Esophagus squamous epithelium (tissue), 5 donors: ENCODE measurements at regions not wholly inside any gene's neighbourhood (a gene's known extent, or its start where the extent isn't known, plus 50 kb on each side); places are given as distances from the start of the nearest gene placed in this dataset.
A peak's percentile ranks its signal among the peaks of the same experiment; 100 is the strongest.

Source experiments
- DNase-seq: peaks from one replicate; lab custom pipeline; 2025; lab: John Stamatoyannopoulos, UW
- H3K27ac ChIP-seq, 4 donors: fragments of 200-600 bp; sonication (generic); one replicate each; pipeline ENCODE4 v1.5.1; 2016 to 2019; ENCODE audit warnings: mild to moderate bottlenecking in 1 of 4
- H3K27me3 ChIP-seq, 4 donors: fragments of 200-600 bp; sonication (generic); 1 replicate in 3 of 4; 2 replicates in 1 of 4; pipeline versions ENCODE4 v1.5.1 to v1.6.0; 2017 to 2021; ENCODE audit warnings: antibody characterized with exemption in 1 of 4
- H3K36me3 ChIP-seq, 3 donors: fragments of 200-600 bp; sonication (generic); one replicate each; pipeline ENCODE4 v1.5.1; 2016 to 2019
- H3K4me1 ChIP-seq, 3 donors: fragments of 200-600 bp; sonication (generic); one replicate each; pipeline ENCODE4 v1.5.1; 2017 to 2019
- H3K4me3 ChIP-seq, 4 donors: fragments of 200-600 bp; sonication (generic); 1 replicate in 3 of 4; 2 replicates in 1 of 4; pipeline ENCODE4 v1.5.1; 2016 to 2019; ENCODE audit warnings: mild to moderate bottlenecking in 2 of 4, moderate library complexity in 1 of 4
- H3K9me3 ChIP-seq, 3 donors: fragments of 200-600 bp; sonication (generic); one replicate each; pipeline ENCODE4 v1.5.1; 2016 to 2019
- CTCF ChIP-seq, 6 experiments: fragments of 450-650 bp in 4 of 6; fragments of 200-600 bp in 2 of 6; sonication (generic) in 2 of 6; IDR thresholded peaks; one replicate each; pipeline ENCODE4 v1.5.1; 2016 to 2019; ENCODE audit warnings: antibody characterized with exemption in 6 of 6, mild to moderate bottlenecking in 4 of 6, moderate library complexity in 4 of 6
- POLR2A ChIP-seq, 4 donors: fragments of 450-650 bp; IDR thresholded peaks; one replicate each; pipeline ENCODE4 v1.6.1; 2017; ENCODE audit warnings: antibody characterized with exemption in 4 of 4, mild to moderate bottlenecking in 4 of 4, moderate library complexity in 3 of 4
- WGBS, 2 donors: methylation state at CpG; one replicate each; pipeline ENCODE4 v1.1.5; 2018; 5-methylcytosine and 5-hydroxymethylcytosine counted together
- intact Hi-C: fragments of 100-400 bp; cut with DNase I; formaldehyde crosslinking; loops from one replicate; pipeline ENCODE4 v1.15.0; 2022
- donor health status: DM: yes; HTN: yes; CAD: no.

GRCh38 chr12:45611061-45611460 is 118.4 kb upstream of the ARID2 start:
- Histone ChIP-seq H3K4me3 (peak overlapping the region in 1 of 4 donors; percentile 48), H3K27me3 (peaks cover 0 to 9% (median 0%) of the 10 kb centered on the region in 4 donors), H3K9me3 (no peaks in the 10 kb centered on the region), H3K4me1 (peaks cover 0 to 6% (median 0%) of the 10 kb centered on the region in 3 donors), H3K27ac (no peak overlapping the region), H3K36me3 (no peaks in the 10 kb centered on the region)
- intact Hi-C loops, result no loop called here
- DNase-seq, result no peak
- TF ChIP-seq CTCF (IDR thresholded peaks at IDR 0.05) (no peak), POLR2A (IDR thresholded peaks at IDR 0.05) (no peak)
- 12 to 15% methylated on average over 2 to 4 of the region's 20 CpGs for WGBS, 2 donors

GRCh38 chr12:45611495-45611894 is 118.0 kb upstream of the ARID2 start:
- Histone ChIP-seq H3K36me3 (no peaks in the 10 kb centered on the region), H3K9me3 (no peaks in the 10 kb centered on the region), H3K27ac (no peak overlapping the region), H3K4me3 (no peak overlapping the region), H3K4me1 (peaks cover 0 to 6% (median 0%) of the 10 kb centered on the region in 3 donors), H3K27me3 (peaks cover 0 to 9% (median 0%) of the 10 kb centered on the region in 4 donors)
- TF ChIP-seq CTCF (IDR thresholded peaks at IDR 0.05) (no peak), POLR2A (IDR thresholded peaks at IDR 0.05) (no peak)
- intact Hi-C loops, result no loop called here
- DNase-seq, result no peak
- 80 to 85% methylated on average over 5 of the region's 5 CpGs for WGBS, 2 donors

DNA sequence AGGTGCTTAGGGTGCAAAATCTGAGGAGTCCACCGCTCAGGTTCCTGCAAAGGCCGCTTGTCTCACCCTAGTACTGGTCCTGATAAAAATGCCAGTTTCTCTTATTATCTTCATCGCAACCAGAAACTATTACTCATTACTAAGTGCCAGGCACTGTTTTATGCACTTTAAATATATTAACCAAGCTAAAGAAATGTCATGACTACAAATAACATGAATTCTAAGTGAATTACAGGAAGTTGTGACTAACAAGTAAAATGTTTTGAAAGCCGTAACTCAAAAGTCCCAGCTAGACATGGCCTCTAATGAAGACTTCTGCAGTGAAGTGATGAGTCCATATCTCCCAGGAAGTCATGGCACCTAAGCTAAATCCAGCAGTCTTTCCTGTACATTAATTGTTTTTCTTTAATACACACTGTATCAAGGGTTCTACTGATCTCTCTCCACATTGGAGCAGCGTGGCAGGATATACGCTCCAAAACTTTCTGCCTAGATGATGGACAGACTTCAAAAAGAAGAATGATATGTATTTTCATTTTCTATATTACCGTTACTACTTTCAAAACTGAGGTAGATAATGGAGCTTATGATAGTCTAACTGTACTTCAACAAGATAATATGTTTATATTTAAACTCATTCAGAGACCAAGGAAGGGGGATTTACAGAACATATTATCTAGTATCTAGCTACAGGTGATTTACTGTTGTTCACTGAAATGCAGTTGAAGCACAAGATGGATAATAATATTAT is 117.3 kb upstream of the ARID2 start:
- TF ChIP-seq POLR2A (IDR thresholded peaks at IDR 0.05) (no peak), CTCF (IDR thresholded peaks at IDR 0.05) (no peak)
- DNase-seq, result no peak
- Histone ChIP-seq H3K27ac (no peak overlapping the region), H3K9me3 (no peaks in the 10 kb centered on the region), H3K4me1 (peaks cover 0 to 6% (median 0%) of the 10 kb centered on the region in 3 donors), H3K27me3 (peaks cover 0 to 9% (median 0%) of the 10 kb centered on the region in 4 donors), H3K4me3 (no peak overlapping the region), H3K36me3 (no peaks in the 10 kb centered on the region)
- 84 to 86% methylated on average over 7 of the region's 7 CpGs for WGBS, 2 donors
- intact Hi-C loops, result no loop called here

DNA sequence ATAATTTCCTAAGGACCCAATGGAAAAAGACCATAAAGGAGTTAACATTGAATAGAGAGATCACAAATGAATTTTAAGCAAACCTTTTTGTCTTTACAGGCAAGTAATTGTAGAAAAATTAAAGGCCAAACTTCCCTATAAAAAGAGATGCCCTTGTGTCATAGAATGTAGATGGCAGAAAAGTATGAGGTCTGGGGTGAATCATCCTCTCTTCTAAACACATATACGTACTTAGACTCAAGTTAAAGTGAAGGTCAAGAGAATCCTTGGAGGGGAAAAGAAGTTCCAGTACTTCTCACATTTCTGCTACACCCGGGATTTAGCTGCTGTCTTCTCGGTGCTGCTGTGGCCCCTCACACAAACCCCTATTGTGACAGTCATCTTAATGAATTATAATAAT is 116.2 kb upstream of the ARID2 start:
- Histone ChIP-seq H3K4me3 (no peak overlapping the region), H3K4me1 (peaks cover 0 to 6% (median 0%) of the 10 kb centered on the region in 3 donors), H3K36me3 (no peaks in the 10 kb centered on the region), H3K9me3 (no peaks in the 10 kb centered on the region), H3K27ac (no peak overlapping the region), H3K27me3 (peaks cover 0 to 9% (median 0%) of the 10 kb centered on the region in 4 donors)
- intact Hi-C loops, result no loop called here
- TF ChIP-seq POLR2A (IDR thresholded peaks at IDR 0.05) (no peak), CTCF (IDR thresholded peaks at IDR 0.05) (no peak)
- DNase-seq, result no peak
- WGBS, 2 donors, result 66 to 77% methylated on average over 3 of the region's 3 CpGs

DNA sequence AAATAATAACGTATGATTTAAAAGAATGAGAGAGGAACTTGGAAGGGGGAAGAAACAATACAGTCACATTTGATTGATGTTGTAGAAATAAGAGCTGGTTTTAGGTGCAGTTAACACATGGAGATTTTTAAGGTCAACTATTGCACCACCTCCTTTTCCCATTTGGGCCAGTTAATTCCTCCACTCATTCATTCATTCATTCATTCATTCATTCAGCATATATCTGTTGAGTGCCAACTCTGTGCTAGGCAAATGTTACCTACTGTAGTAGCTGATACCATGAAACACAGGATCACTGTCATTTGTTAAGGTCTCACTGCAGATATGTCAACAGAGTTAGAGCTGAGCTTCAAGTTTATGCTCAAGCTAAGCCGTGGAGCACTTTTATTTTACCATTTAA is 115.7 kb upstream of the ARID2 start:
- TF ChIP-seq POLR2A (IDR thresholded peaks at IDR 0.05) (no peak), CTCF (IDR thresholded peaks at IDR 0.05) (no peak)
- H3K4me1 ChIP-seq, result peaks cover 0 to 6% (median 0%) of the 10 kb centered on the region in 3 donors
- no peak overlapping the region for H3K4me3 ChIP-seq
- DNase-seq, result no peak
- 52 to 64% methylated on average over 2 of the region's 2 CpGs for WGBS, 2 donors
- peaks cover 0 to 9% (median 0%) of the 10 kb centered on the region in 4 donors for H3K27me3 ChIP-seq
- no peaks in the 10 kb centered on the region for H3K9me3 ChIP-seq
- no peaks in the 10 kb centered on the region for H3K36me3 ChIP-seq
- no peak overlapping the region for H3K27ac ChIP-seq
- intact Hi-C loops, result no loop called here
